SH-SY5Y (cell line): ENCODE measurements at regions not wholly inside any gene's neighbourhood (a gene's known extent, or its start where the extent isn't known, plus 50 kb on each side); places are given as distances from the start of the nearest gene placed in this dataset.

Source experiments
- GATA2 ChIP-seq: IDR thresholded peaks from 2 replicates; pipeline ENCODE4 v1.6.1; 2011; ENCODE audit warnings: mild to moderate bottlenecking, low read depth, low read length
- GATA3 ChIP-seq: IDR thresholded peaks from 2 replicates; pipeline ENCODE4 v1.6.1; 2011; ENCODE audit warnings: low read depth, mild to moderate bottlenecking, low read length, moderate library complexity

- TF ChIP-seq GATA2 (no peak), GATA3 (no peak; the same call in 1 of the 2 replicates)
Measured at GRCh38 chr1:185681034-185681633, 53.1 kb upstream of the HMCN1 start.

DNA sequence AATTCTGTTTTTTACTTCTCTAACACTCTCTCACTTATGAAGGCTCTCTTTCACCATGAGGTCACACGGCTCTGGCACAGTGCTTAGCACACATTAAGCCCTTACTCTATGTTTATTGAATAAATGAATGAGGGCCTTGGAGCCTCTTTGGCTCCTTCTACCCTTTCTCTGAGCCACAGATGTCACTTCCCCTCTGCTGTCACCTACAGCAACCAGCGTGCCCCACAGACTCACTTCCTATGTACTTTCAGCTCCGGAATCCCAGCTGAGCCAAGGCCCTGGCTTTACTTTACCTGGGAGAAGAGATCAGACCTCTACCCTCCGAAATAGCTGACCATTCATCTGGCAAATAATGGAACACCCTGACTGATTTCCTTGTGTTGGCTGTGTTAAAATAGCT lies 53.7 kb upstream of the HMCN1 start:
- TF ChIP-seq GATA3 (no peak), GATA2 (no peak)

- TF ChIP-seq GATA2 (no peak), GATA3 (no peak)
Measured at GRCh38 chr1:185679220-185679619, 55.0 kb upstream of the HMCN1 start.

GRCh38 chr1:185676969-185677368 lies 57.2 kb upstream of the HMCN1 start:
- no peak for TF ChIP-seq GATA2
- no peak for TF ChIP-seq GATA3

DNA sequence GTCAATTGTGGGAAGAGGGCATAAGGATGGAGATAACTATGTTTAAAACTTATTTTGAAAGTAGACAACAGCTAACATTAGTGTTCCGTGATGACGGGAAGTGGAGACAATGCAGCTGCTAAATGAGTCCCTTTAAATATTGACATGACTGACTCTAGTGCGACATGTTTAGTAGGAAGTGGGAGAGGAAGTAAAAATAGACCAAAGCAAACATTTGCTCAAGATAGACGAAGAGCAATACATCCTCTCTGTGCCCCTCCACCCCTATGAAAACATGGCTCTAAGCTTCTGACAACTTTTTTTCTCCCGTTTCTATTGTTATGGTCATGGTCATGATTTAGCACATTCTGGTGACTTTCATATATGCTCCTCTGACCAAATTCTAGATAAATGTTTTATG lies 60.0 kb upstream of the HMCN1 start:
- TF ChIP-seq GATA2 = no peak
- TF ChIP-seq GATA3 = no peak

GRCh38 chr1:185672719-185673360 lies 61.4 kb upstream of the HMCN1 start:
- TF ChIP-seq GATA2 = no peak
- TF ChIP-seq GATA3 = no peak

- TF ChIP-seq GATA2 = no peak
- no peak for TF ChIP-seq GATA3
Measured at GRCh38 chr1:185670187-185670627, 64.0 kb upstream of the HMCN1 start.

GRCh38 chr1:185668013-185668412 lies 66.2 kb upstream of the HMCN1 start:
- TF ChIP-seq GATA2 (no peak), GATA3 (no peak)

DNA sequence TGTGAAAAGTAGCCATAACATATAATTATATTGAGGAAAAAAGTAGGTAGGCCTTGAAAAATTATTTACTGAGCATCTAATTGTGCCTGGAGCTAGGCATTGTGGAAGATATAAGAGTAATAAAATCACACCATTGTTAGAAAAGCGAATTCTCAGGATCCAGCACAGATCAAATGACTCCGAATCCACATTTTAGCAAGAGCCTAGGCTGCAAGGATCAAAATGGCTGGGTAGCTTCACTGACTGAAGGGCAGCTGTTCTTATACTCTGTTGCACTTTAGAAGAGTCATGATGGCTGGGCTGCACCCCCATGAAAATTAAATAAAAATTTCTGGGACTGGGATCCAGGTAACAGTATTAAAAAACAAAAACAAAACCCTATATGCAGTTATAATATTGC lies 67.6 kb upstream of the HMCN1 start:
- TF ChIP-seq GATA3 (no peak), GATA2 (no peak)

GRCh38 chr1:185663771-185664296 lies 70.4 kb upstream of the HMCN1 start:
- TF ChIP-seq GATA2 = no peak
- no peak for TF ChIP-seq GATA3

DNA sequence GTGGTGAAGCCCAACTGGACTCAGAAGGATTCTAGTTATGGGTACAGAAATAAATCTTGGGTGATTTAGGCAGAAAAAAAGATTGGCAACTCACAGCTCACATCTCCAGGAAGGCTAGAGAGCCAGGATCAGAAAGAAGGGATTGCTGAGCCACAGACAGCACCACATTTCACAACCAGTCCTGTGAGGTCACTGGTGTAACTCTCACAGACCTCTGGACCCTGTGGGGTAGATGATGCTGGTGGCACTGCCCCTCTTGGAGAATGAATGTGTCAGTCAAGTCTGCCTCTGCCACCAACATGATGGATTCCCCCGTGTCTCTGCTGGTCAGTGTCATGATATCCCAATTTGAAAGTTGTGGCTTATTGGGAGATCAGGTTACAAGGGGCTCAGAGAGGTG lies 70.9 kb upstream of the HMCN1 start:
- no peak for TF ChIP-seq GATA3
- no peak for TF ChIP-seq GATA2

- TF ChIP-seq GATA3 (no peak), GATA2 (no peak)
Measured at GRCh38 chr1:185661971-185662370, 72.2 kb upstream of the HMCN1 start.

- no peak for TF ChIP-seq GATA3
- TF ChIP-seq GATA2 = no peak
Measured at GRCh38 chr1:185656663-185657062, 77.5 kb upstream of the HMCN1 start.

GRCh38 chr1:185654952-185655314 lies 79.3 kb upstream of the HMCN1 start:
- no peak for TF ChIP-seq GATA3
- TF ChIP-seq GATA2 = no peak

GRCh38 chr1:185654199-185654951 lies 79.8 kb upstream of the HMCN1 start:
- TF ChIP-seq GATA3 (no peak), GATA2 (no peak)

- TF ChIP-seq GATA3 = no peak
- TF ChIP-seq GATA2 = no peak
Measured at GRCh38 chr1:185653615-185654014, 80.6 kb upstream of the HMCN1 start.
